Stimulated activated naive CD4-positive, alpha-beta T cell treated with Interleukin-2 at 50 U/mL for 16 hours (primary cell): ENCODE measurements at regions not wholly inside any gene's neighbourhood (a gene's known extent, or its start where the extent isn't known, plus 50 kb on each side); places are given as distances from the start of the nearest gene placed in this dataset.

ENCODE experiments used
- DNase-seq: peaks from one replicate; lab custom pipeline; 2025; lab: John Stamatoyannopoulos, UW

DNA sequence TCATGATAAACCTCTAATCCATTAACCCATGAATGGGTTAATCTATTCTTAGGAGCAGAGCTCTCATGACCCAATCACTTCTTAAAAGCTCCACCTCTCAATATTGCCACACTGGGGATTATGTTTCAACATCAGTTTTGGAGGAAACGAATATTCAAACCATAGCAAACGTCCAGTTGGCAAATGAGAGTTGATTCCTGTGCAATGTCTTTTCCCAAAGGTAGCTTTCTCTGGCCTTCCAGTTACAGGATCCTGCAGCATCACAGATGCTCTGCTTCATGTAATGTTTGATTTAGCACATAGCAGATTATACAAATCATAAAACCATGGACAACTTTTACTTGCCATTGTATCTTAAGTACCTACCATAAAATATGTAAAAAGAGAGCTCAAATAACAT is 481.0 kb downstream of the TNS1 start:
- DNase-seq, result no peak

DNA sequence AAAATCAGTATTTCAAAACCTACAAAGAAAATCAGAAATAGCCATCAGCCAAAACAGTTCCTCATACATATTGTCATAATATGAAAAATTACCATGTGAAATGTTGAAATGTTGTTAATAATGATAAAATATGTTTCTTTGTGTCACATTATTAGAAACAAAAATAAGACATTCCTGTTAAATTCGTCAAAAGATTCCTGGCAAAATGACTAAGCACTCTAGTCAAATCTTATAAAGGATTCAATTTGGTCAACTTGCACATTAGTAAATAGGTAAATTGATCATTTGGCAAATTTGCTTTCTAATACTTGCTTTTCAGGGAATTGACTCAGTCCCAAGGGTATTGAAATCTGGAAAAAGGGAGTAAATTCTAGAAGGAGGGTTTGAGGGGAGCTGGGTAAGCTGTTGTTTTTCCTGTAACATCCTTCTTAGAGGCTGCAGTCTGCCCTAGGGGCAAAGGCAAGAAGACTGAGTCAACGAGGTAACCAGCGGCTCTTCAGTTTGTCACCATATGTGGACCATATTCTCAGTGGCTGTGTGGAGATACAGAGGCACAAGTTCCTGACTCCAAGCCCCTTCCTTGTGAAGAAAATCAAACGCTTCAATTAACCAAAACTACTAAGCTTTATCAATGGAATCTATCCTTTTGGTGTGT is 482.3 kb downstream of the TNS1 start:
- no peak for DNase-seq

GRCh38 chr2:217517402-217517801 is 485.4 kb downstream of the TNS1 start:
- DNase-seq, result no peak

DNA sequence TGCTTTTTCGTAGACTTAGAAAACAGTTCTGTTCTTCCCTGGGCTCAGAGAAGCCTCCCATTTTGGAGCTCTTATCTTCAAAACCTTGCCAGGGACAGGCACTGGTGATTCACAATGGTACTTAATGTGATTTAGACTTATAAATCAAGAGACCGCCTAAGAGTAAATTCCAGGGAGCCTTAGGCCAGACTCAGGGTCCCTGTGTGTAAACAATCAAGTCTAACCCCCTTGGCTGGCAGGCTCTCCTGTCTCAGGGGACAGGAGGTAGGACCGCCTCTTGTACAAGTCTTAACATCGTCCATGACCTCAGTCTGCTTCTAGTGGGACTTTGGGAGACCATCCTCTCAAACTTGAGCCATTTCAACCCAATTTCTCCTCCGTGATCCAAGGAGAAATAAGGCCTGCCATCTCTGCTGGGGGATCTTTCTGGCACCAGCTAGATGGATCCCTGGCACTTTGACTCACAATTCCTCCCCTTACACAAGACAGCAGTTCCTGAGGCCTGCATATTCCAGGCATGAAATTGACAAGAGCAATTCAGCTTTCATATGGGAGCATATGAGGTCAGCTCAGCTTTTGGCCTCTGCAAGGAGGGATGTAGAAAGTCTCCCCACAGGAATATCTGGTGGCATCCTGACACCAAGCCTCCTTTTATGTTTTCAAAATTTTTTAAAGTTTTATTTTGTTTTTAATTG is 487.0 kb downstream of the TNS1 start:
- DNase-seq, result no peak

- DNase-seq, result no peak
Observed at GRCh38 chr2:217513258-217513657, 489.5 kb downstream of the TNS1 start.

DNA sequence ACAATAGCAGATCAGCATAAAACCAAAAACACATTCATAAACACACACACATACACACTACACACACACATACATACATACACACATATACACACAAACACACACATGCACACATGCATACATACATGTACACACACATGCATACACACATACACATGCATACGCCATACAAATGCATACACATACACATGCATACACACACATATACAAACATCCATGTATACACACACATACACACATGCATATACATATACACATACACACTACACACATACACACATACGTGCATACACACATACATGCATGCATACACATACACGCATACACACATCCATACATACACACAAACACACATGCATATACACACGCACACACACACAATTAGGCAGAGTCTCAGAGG is 490.1 kb downstream of the TNS1 start:
- DNase-seq, result no peak

DNA sequence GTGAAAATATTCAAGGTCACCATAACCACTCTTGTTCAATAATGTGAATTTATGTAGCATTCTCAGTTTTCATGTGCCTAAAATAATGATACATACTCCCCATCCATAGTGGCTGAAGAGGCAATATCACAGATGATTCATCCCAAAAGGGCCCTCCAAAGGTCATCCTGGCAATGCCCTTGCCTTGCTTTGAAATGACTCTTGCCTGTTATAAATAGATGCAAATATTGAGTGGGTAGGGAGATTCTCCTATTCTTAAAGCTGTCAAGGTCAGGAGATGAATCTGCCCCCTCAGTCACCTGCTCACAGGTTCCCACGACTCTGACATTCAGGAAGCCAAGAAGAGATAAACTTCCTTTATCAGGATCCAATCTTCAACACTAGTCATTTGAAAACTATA is 490.5 kb downstream of the TNS1 start:
- DNase-seq, result no peak

GRCh38 chr2:217511850-217512249 is 490.9 kb downstream of the TNS1 start:
- DNase-seq, result no peak

DNA sequence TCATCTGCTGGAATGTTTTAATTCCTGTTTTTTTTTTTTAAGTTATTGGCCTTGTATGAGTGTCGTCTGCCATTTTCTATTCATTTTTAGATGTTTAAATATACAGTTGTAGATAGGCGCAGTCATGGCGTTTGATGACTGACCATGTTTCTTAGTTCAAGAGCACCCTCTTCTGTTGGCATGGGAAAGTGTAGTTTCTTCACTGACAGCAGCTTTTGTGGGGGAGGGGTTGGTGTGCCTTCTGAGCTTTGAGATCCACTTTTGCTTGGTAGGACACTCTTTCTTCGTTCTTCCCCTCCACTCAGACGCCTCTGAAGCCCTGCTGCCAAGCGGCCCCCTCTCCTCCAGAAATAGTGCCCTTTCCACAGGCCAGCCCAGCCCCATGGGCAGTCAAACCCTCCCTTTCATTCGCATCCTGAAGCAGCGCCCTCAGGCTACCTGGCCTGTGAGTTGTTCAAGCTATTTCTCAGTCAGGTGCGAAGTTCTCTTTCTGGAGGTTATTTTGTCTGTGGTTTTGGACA is 492.0 kb downstream of the TNS1 start:
- no peak for DNase-seq

DNA sequence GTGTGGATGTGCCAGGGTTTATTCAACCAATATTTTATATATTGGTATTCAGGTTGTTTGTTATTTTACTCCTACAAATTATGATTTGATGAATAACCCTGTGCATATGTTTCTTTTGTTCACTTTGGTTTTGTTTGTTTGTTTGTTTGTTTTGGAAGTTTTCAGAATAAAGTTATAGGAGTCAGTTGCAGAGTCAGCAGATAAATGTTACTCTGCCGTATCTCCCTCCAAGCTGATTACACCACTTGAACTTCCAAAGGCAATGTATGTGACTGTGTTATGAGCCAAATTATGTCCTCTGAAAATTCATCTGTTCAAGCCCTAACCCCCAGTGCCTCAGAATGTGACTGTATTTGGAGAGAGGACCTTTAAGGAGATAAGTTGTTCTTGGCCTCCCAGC is 497.5 kb downstream of the TNS1 start:
- DNase-seq, result no peak

GRCh38 chr2:217501887-217502286 is 500.9 kb downstream of the TNS1 start:
- no peak for DNase-seq

GRCh38 chr2:217497843-217498377 is 504.9 kb downstream of the TNS1 start:
- no peak for DNase-seq

GRCh38 chr2:217494557-217494956 is 508.2 kb downstream of the TNS1 start:
- no peak for DNase-seq

GRCh38 chr2:217491271-217491670 is 511.5 kb downstream of the TNS1 start:
- DNase-seq, result no peak

DNA sequence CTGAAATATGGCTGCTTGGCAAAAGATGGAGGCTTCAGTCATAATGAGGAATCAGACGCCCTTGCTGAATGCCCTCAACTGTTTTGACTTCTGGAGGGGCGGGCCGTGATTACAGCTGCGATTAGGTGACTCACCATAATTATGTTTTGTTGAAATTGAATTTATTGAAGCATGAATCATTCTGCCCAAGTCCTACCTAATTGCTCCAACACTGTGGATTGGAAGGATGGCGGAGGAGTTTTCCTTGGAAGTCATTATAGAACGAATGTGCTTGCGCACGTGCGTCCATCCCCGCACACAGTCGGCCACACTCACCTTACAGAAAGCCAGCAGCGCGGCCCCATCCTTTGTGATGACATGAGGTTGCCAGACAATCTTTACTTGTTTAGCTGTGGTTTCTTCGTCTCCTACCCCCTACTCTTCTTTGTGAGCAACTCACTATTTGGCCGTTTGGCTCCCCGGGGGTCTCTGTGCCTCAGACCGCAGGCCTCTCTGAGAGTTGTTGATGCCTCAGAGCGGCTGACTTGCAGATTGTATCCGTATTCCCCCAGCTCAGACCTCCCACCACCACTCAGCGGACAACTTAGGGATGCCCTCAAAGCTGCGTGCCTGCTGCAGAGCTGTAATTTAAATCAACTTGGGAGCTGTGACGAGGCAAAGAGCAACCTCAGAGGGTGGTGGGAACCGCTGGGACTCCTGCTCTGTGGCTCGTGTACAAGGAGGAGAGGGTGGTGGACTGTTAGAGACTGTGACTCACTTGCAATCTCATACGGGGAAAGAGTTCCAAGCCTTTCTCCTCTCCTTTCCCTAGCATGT is 513.4 kb downstream of the TNS1 start:
- DNase-seq, result no peak

DNA sequence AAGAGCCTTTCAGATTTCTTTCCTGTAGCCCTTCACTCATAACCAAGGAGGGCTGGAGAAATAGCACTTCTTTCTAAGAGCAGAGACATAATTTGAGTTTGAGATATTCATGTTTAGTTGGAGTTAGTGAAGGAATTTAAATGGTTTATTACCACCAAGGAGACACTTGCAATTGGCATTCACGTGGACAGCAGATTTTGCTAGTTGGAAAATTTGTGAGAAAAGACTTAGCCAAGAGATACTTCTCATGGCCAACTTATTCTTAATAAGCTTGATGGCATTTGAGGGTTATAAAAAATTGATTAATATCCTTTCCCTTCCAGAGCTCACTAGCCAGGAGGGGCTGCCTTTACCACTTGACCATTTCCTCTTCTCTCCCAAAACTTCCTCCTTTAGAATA is 518.7 kb downstream of the TNS1 start:
- DNase-seq, result no peak

GRCh38 chr2:217482056-217482710 is 520.6 kb downstream of the TNS1 start:
- no peak for DNase-seq

- no peak for DNase-seq
Observed at GRCh38 chr2:217481577-217481976, 521.2 kb downstream of the TNS1 start.

- DNase-seq, result no peak
Observed at GRCh38 chr2:217479566-217479965, 523.2 kb downstream of the TNS1 start.

DNA sequence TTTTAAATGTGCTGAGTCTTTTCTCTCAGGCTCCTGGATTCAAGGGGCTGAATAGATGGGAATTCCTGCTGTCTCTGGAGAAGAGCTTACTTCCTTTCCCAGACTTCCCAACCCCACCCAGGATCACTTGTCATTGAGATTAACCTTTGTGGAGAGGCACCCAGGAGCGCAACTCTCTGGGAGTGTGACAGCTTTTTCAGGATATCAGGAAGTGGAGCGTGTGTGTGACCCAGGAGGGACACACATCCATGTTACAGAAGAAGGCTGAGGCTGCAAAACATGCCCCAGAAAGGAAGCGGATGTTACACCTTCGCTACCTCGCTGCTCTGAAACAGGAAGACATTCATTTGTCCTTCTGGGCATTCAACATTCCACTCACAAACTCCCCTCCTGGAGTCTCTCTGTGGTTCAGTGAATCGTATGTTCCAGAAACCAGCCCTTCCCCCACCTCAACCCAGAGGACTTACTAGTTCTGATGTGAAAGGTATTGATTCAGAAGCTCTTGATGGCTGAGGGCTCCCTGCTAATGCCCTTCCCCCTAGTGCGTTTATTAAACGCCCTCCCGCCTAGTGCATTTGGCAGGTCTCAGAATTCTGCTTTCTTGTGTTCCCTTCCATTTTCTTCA is 523.9 kb downstream of the TNS1 start:
- no peak for DNase-seq

DNA sequence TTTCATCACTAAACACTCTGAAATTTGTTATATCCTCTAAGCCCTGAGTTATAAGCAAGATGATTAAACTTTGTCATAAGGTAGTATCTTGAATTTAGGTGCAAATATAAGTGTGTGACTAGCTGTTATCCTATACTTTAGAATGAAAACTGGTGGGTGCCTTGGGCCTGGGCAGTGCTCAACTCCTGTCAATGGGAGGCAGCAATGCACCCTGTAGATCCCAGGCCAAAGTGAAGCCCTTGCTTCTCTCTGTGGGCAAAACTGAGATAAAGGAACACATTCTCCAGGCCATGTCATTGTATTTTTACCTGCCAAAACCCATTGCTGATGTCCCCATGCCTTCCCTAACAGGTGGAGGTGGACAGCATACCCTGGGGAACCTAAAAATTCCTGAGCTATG is 525.2 kb downstream of the TNS1 start:
- no peak for DNase-seq

DNA sequence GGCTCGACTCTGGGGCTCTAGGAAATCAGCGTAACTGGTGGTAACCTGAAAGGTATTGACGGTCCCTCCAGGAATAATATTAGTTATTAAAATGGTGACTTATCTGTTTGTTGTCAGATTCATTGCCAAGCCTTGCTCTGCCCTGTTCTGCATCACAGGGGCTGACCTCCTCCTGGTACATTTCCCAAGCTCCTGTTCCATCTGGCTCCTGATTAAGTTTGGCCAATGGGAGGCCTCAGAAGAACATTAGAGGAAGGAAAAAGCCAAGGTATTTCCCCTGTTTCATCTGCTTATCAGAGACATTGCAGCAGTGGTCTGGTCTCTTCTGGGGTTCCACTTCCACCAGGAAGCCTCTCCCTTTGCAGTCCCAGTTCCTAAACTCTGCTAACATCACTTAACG is 527.0 kb downstream of the TNS1 start:
- DNase-seq, result no peak
